ENCODE measurements at regions not wholly inside any gene's neighbourhood (a gene's known extent, or its start where the extent isn't known, plus 50 kb on each side); places are given as distances from the start of the nearest gene placed in this dataset.

GRCh38 chr4:162782778-162783525 is 383.7 kb downstream of the NAF1 start:
- no peaks in the 10 kb centered on the region for H3K9me3 Mint-ChIP-seq (ENCODE audit: unreplicated experiment)
- no peak for TF ChIP-seq CTCF (IDR thresholded peaks at IDR 0.05; ENCODE audit: unreplicated experiment)
- no peaks in the 10 kb centered on the region for H3K36me3 Mint-ChIP-seq (ENCODE audit: insufficient read depth, unreplicated experiment)
- intact Hi-C loops (cut with micrococcal nuclease), result no loop called here
- no TSS peak for BruUV-seq (replicated peaks)
- H3K27ac Mint-ChIP-seq (ENCODE audit: low read depth, unreplicated experiment), result peak overlapping the region; percentile 46
- DNase-seq (ENCODE audit: unreplicated experiment), result no peak
- H3K27me3 Mint-ChIP-seq (ENCODE audit: insufficient read depth, unreplicated experiment), result no peaks in the 10 kb centered on the region
- peaks cover 13% of the 10 kb centered on the region for H3K4me1 Mint-ChIP-seq (ENCODE audit: insufficient read depth, unreplicated experiment)
- CTCF ChIA-PET, result interaction anchor here (0.6 kb wide), 1 partner anchor 551 kb away, joined by 3 read pairs; no protein-coding TSS in a partner anchor
- POLR2A ChIA-PET, result interaction anchor here (0.7 to 1.1 kb wide), 2 partner anchors 23 to 1552 kb away, joined by 3 read pairs; no protein-coding TSS in a partner anchor
- H3K4me3 Mint-ChIP-seq (ENCODE audit: unreplicated experiment), result no peak overlapping the region

GRCh38 chr4:162782096-162782777 is 384.5 kb downstream of the NAF1 start:
- no TSS peak for BruUV-seq (replicated peaks)
- CTCF ChIA-PET, result interaction anchor here (0.8 kb wide), 1 partner anchor 10 kb away, joined by 4 read pairs; no protein-coding TSS in a partner anchor
- H3K4me3 Mint-ChIP-seq (ENCODE audit: unreplicated experiment), result no peak overlapping the region
- DNase-seq (ENCODE audit: unreplicated experiment), result no peak
- H3K4me1 Mint-ChIP-seq (ENCODE audit: insufficient read depth, unreplicated experiment), result peaks cover 13% of the 10 kb centered on the region
- no peaks in the 10 kb centered on the region for H3K36me3 Mint-ChIP-seq (ENCODE audit: insufficient read depth, unreplicated experiment)
- no peak for TF ChIP-seq CTCF (IDR thresholded peaks at IDR 0.05; ENCODE audit: unreplicated experiment)
- H3K9me3 Mint-ChIP-seq (ENCODE audit: unreplicated experiment), result no peaks in the 10 kb centered on the region
- intact Hi-C loops (cut with micrococcal nuclease), result no loop called here
- no peaks in the 10 kb centered on the region for H3K27me3 Mint-ChIP-seq (ENCODE audit: insufficient read depth, unreplicated experiment)
- POLR2A ChIA-PET, result interaction anchor here (0.7 kb wide), 1 partner anchor 1553 kb away, joined by 3 read pairs; no protein-coding TSS in a partner anchor
- H3K27ac Mint-ChIP-seq (ENCODE audit: low read depth, unreplicated experiment), result peak overlapping the region; percentile 46

GRCh38 chr4:162770761-162771490 is 395.8 kb downstream of the NAF1 start:
- CTCF ChIA-PET, result interaction anchor here (0.6 to 1.9 kb wide), 2 partner anchors 247 to 267 kb away, joined by 3 to 6 read pairs; no protein-coding TSS in a partner anchor

More at GRCh38 chr4:162770761-162771490, 395.8 kb downstream of the NAF1 start:
- intact Hi-C loops (cut with micrococcal nuclease), result loop anchor here (1.0 kb wide), 2 partner anchors 267 to 561 kb away; partner anchors contain the start of gene NPY1R
- Mint-ChIP-seq H3K4me3 (ENCODE audit: unreplicated experiment) (no peak overlapping the region), H3K36me3 (ENCODE audit: insufficient read depth, unreplicated experiment) (no peaks in the 10 kb centered on the region), H3K27ac (ENCODE audit: low read depth, unreplicated experiment) (no peak overlapping the region), H3K27me3 (ENCODE audit: insufficient read depth, unreplicated experiment) (no peaks in the 10 kb centered on the region), H3K4me1 (ENCODE audit: insufficient read depth, unreplicated experiment) (peaks cover 19% of the 10 kb centered on the region), H3K9me3 (ENCODE audit: unreplicated experiment) (no peaks in the 10 kb centered on the region)
- no peak for DNase-seq (ENCODE audit: unreplicated experiment)
- POLR2A ChIA-PET, result interaction anchor here (0.6 to 2.0 kb wide), 2 partner anchors 9 to 267 kb away, joined by 3 to 4 read pairs; no protein-coding TSS in a partner anchor
- TF ChIP-seq CTCF (IDR thresholded peaks at IDR 0.05; ENCODE audit: unreplicated experiment), result peak; percentile 20
- BruUV-seq (replicated peaks), result no TSS peak

Data from MCF 10A (cell line).